Left lung (tissue), 4 donors: ENCODE measurements at regions not wholly inside any gene's neighbourhood (a gene's known extent, or its start where the extent isn't known, plus 50 kb on each side); places are given as distances from the start of the nearest gene placed in this dataset.

Experiments
- ATAC-seq: fragments of 200-7000 bp; cut with Tn5 transposase; one replicate; pipeline ENCODE4 v1.9.1; 2020; ENCODE audit warnings: moderate library complexity
- DNase-seq, 4 donors: peaks; one replicate each; pipeline ENCODE4 v3.0.0-alpha.2; 2013 to 2020
- H3K27ac ChIP-seq, 2 donors: fragments of 200-600 bp; sonication (generic) in 1 of 2; one replicate each; pipeline versions ENCODE4 v1.5.0 to v1.8.0; 2020 to 2021
- H3K27me3 ChIP-seq, 2 donors: fragments of 200-600 bp; sonication (generic) in 1 of 2; one replicate each; pipeline versions ENCODE4 v1.5.0 to v1.8.0; 2020 to 2021
- H3K36me3 ChIP-seq, 2 donors: fragments of 200-600 bp; sonication (generic) in 1 of 2; one replicate each; pipeline versions ENCODE4 v1.5.0 to v1.8.0; 2020 to 2021
- H3K4me1 ChIP-seq, 2 donors: fragments of 200-600 bp; one replicate each; pipeline ENCODE4 v1.8.0; 2021
- H3K4me3 ChIP-seq, 2 donors: fragments of 200-600 bp; sonication (generic) in 1 of 2; one replicate each; pipeline versions ENCODE4 v1.5.0 to v1.8.0; 2020 to 2021; ENCODE audit warnings: mild to moderate bottlenecking in 1 of 2
- H3K9me3 ChIP-seq, 2 donors: fragments of 200-600 bp; sonication (generic) in 1 of 2; one replicate each; pipeline versions ENCODE4 v1.5.0 to v1.8.0; 2020 to 2021
- CTCF ChIP-seq, 2 donors: fragments of 200-600 bp; sonication (generic) in 1 of 2; IDR thresholded peaks; one replicate each; pipeline versions ENCODE4 v1.5.0 to v1.8.0; 2021; ENCODE audit warnings: antibody characterized with exemption in 2 of 2
- intact Hi-C, 2 donors: fragments of 100-400 bp; cut with DNase I; formaldehyde crosslinking; loops; one replicate each; pipeline versions ENCODE4 v1.11.2 to v1.14.2; 2022
- donor health status: DM: no; HTN: yes; CAD: no.
- donor health status: DM: no; HTN: no; CAD: no.

- DNase-seq: peak in 2 of 4 donors; percentile 18 to 57
- no peak for TF ChIP-seq CTCF (IDR thresholded peaks at IDR 0.05)
- ATAC-seq: peak; percentile 65
- Histone ChIP-seq H3K4me3 (no peak overlapping the region), H3K9me3 (no peaks in the 10 kb centered on the region), H3K27ac (no peak overlapping the region), H3K36me3 (no peaks in the 10 kb centered on the region), H3K4me1 (no peaks in the 10 kb centered on the region), H3K27me3 (no peaks in the 10 kb centered on the region)
- intact Hi-C loops: no loop called here
Measured at GRCh38 chr16:47970291-47970931, 185.4 kb downstream of the ABCC12 start.

- H3K9me3 ChIP-seq: no peaks in the 10 kb centered on the region
- no peaks in the 10 kb centered on the region for H3K27me3 ChIP-seq
- H3K4me1 ChIP-seq: no peaks in the 10 kb centered on the region
- H3K27ac ChIP-seq: no peak overlapping the region
- no peak overlapping the region for H3K4me3 ChIP-seq
- DNase-seq (no peak), ATAC-seq (no peak)
- H3K36me3 ChIP-seq: no peaks in the 10 kb centered on the region
- intact Hi-C loops: no loop called here
- TF ChIP-seq CTCF (IDR thresholded peaks at IDR 0.05): no peak
Measured at GRCh38 chr16:47967374-47967773, 188.4 kb downstream of the ABCC12 start.

- intact Hi-C loops: no loop called here
- no peak for TF ChIP-seq CTCF (IDR thresholded peaks at IDR 0.05)
- Histone ChIP-seq H3K27me3 (no peaks in the 10 kb centered on the region), H3K4me1 (no peaks in the 10 kb centered on the region), H3K4me3 (no peak overlapping the region), H3K36me3 (no peaks in the 10 kb centered on the region), H3K9me3 (no peaks in the 10 kb centered on the region), H3K27ac (no peak overlapping the region)
- DNase-seq (no peak), ATAC-seq (no peak)
Measured at GRCh38 chr16:47966325-47966724, 189.5 kb downstream of the ABCC12 start.

GRCh38 chr16:47965439-47965838 is 190.4 kb downstream of the ABCC12 start:
- H3K4me3 ChIP-seq: no peak overlapping the region
- TF ChIP-seq CTCF (IDR thresholded peaks at IDR 0.05): no peak
- no peaks in the 10 kb centered on the region for H3K27me3 ChIP-seq
- H3K4me1 ChIP-seq: no peaks in the 10 kb centered on the region
- no peaks in the 10 kb centered on the region for H3K9me3 ChIP-seq
- DNase-seq: no peak
- H3K36me3 ChIP-seq: no peaks in the 10 kb centered on the region
- H3K27ac ChIP-seq: no peak overlapping the region
- intact Hi-C loops: no loop called here
- no peak for ATAC-seq

- ATAC-seq: no peak
- TF ChIP-seq CTCF (IDR thresholded peaks at IDR 0.05): no peak
- Histone ChIP-seq H3K9me3 (no peaks in the 10 kb centered on the region), H3K27ac (no peak overlapping the region), H3K4me1 (no peaks in the 10 kb centered on the region), H3K36me3 (no peaks in the 10 kb centered on the region), H3K4me3 (no peak overlapping the region), H3K27me3 (no peaks in the 10 kb centered on the region)
- DNase-seq: no peak
- intact Hi-C loops: no loop called here
Measured at GRCh38 chr16:47958726-47959125, 197.1 kb downstream of the ABCC12 start.
